ENCODE measurements at regions not wholly inside any gene's neighbourhood (a gene's known extent, or its start where the extent isn't known, plus 50 kb on each side); places are given as distances from the start of the nearest gene placed in this dataset.

GRCh38 chr1:29824511-29825273 lies 588.4 kb downstream of the PTPRU start:
- H3K9ac ChIP-seq (ENCODE audit: low read length): no peak overlapping the region
- H3K36me3 ChIP-seq (ENCODE audit: control insufficient read depth, insufficient read depth, low read length): no peaks in the 10 kb centered on the region
- no peak overlapping the region for H3K4me3 ChIP-seq (ENCODE audit: low read length)
- H3K27ac ChIP-seq (ENCODE audit: low read depth, low read length): no peak overlapping the region
- H3K27me3 ChIP-seq (ENCODE audit: control insufficient read depth, insufficient read depth, low read length): peaks cover 3% of the 10 kb centered on the region
- no peaks in the 10 kb centered on the region for H3K4me1 ChIP-seq (ENCODE audit: control insufficient read depth, insufficient read depth, low read length)

DNA sequence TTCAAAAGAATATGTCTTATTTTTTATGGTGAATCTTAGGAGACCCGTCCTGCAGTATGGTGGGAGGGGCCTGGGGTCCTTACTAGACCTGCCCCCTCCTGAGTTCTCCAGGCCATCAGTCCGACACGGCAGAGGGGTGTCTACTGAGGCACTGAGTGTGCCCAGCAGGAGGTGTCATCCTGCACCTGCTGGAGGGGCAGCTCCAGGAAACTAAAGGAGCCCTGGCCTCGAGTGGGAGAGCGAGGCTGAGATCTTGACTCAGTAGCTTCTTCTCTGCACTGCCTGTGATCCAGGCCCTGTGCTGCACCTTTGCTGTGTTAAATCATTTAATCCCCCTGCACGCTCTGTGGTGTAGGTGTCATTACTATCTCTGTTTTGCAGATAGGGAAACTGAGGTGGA lies 587.7 kb downstream of the PTPRU start:
- Histone ChIP-seq H3K36me3 (ENCODE audit: control insufficient read depth, insufficient read depth, low read length) (no peaks in the 10 kb centered on the region), H3K27ac (ENCODE audit: low read depth, low read length) (no peak overlapping the region), H3K4me1 (ENCODE audit: control insufficient read depth, insufficient read depth, low read length) (no peaks in the 10 kb centered on the region), H3K27me3 (ENCODE audit: control insufficient read depth, insufficient read depth, low read length) (peaks cover 3% of the 10 kb centered on the region), H3K4me3 (ENCODE audit: low read length) (no peak overlapping the region), H3K9ac (ENCODE audit: low read length) (no peak overlapping the region)

- H3K27ac ChIP-seq (ENCODE audit: low read depth, low read length): no peak overlapping the region
- H3K27me3 ChIP-seq (ENCODE audit: control insufficient read depth, insufficient read depth, low read length): peaks cover 3% of the 10 kb centered on the region
- H3K4me1 ChIP-seq (ENCODE audit: control insufficient read depth, insufficient read depth, low read length): no peaks in the 10 kb centered on the region
- H3K36me3 ChIP-seq (ENCODE audit: control insufficient read depth, insufficient read depth, low read length): no peaks in the 10 kb centered on the region
- no peak overlapping the region for H3K4me3 ChIP-seq (ENCODE audit: low read length)
- no peak overlapping the region for H3K9ac ChIP-seq (ENCODE audit: low read length)
Measured at GRCh38 chr1:29823561-29823960, 587.2 kb downstream of the PTPRU start.

GRCh38 chr1:29821605-29822004 lies 585.3 kb downstream of the PTPRU start:
- H3K9ac ChIP-seq (ENCODE audit: low read length): no peak overlapping the region

GRCh38 chr1:29820401-29820800 lies 584.1 kb downstream of the PTPRU start:
- Histone ChIP-seq H3K9ac (ENCODE audit: low read length) (no peak overlapping the region), H3K4me1 (ENCODE audit: control insufficient read depth, insufficient read depth, low read length) (no peaks in the 10 kb centered on the region), H3K27me3 (ENCODE audit: control insufficient read depth, insufficient read depth, low read length) (peaks cover 3% of the 10 kb centered on the region), H3K36me3 (ENCODE audit: control insufficient read depth, insufficient read depth, low read length) (no peaks in the 10 kb centered on the region), H3K27ac (ENCODE audit: low read depth, low read length) (no peak overlapping the region), H3K4me3 (ENCODE audit: low read length) (no peak overlapping the region)

More at GRCh38 chr1:29821605-29822004, 585.3 kb downstream of the PTPRU start:
- Histone ChIP-seq H3K27ac (ENCODE audit: low read depth, low read length) (no peak overlapping the region), H3K27me3 (ENCODE audit: control insufficient read depth, insufficient read depth, low read length) (peaks cover 3% of the 10 kb centered on the region), H3K36me3 (ENCODE audit: control insufficient read depth, insufficient read depth, low read length) (no peaks in the 10 kb centered on the region), H3K4me3 (ENCODE audit: low read length) (no peak overlapping the region), H3K4me1 (ENCODE audit: control insufficient read depth, insufficient read depth, low read length) (no peaks in the 10 kb centered on the region)

GRCh38 chr1:29812408-29813135 lies 576.2 kb downstream of the PTPRU start:
- Histone ChIP-seq H3K4me1 (ENCODE audit: control insufficient read depth, insufficient read depth, low read length) (no peaks in the 10 kb centered on the region), H3K27ac (ENCODE audit: low read depth, low read length) (no peak overlapping the region)

DNA sequence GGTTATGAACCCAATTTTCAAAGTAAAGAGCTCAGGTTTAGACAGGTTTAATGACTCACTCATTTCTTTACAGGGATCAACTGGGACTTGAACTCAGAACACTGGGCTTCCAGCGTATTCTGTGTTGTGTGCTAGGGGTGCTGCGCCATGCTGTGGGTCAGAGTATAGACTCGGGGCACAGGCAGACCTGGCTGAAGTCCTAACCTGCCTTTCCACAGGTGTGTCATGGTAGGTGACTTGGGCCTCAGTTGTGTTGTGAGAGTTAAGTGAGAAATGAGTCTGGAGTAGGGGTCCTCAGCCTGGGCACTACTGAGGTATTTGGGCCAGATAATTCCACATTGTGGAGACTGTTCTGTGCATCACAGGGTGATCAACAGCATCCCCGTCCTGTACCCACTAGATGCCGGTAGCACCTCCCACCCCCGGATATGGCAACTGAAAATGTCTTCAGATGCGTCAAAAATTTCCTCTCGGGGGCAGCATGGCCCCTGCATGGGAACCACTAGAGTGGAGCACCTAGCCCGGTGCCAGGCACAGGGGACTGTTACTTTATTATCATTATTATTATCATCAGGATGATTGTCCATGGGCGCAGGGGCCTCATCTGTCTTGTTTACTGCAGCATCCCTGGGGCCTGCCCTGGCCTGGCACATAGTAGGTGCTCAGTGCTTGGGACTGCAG lies 575.5 kb downstream of the PTPRU start:
- H3K36me3 ChIP-seq (ENCODE audit: control insufficient read depth, insufficient read depth, low read length): no peaks in the 10 kb centered on the region
- no peaks in the 10 kb centered on the region for H3K4me1 ChIP-seq (ENCODE audit: control insufficient read depth, insufficient read depth, low read length)
- no peak overlapping the region for H3K9ac ChIP-seq (ENCODE audit: low read length)
- H3K4me3 ChIP-seq (ENCODE audit: low read length): no peak overlapping the region
- H3K27ac ChIP-seq (ENCODE audit: low read depth, low read length): no peak overlapping the region
- no peaks in the 10 kb centered on the region for H3K27me3 ChIP-seq (ENCODE audit: control insufficient read depth, insufficient read depth, low read length)

More at GRCh38 chr1:29812408-29813135, 576.2 kb downstream of the PTPRU start:
- Histone ChIP-seq H3K36me3 (ENCODE audit: control insufficient read depth, insufficient read depth, low read length) (no peaks in the 10 kb centered on the region), H3K9ac (ENCODE audit: low read length) (no peak overlapping the region), H3K27me3 (ENCODE audit: control insufficient read depth, insufficient read depth, low read length) (no peaks in the 10 kb centered on the region), H3K4me3 (ENCODE audit: low read length) (no peak overlapping the region)

- Histone ChIP-seq H3K9ac (ENCODE audit: low read length) (no peak overlapping the region), H3K36me3 (ENCODE audit: control insufficient read depth, insufficient read depth, low read length) (no peaks in the 10 kb centered on the region), H3K4me3 (ENCODE audit: low read length) (no peak overlapping the region), H3K27me3 (ENCODE audit: control insufficient read depth, insufficient read depth, low read length) (no peaks in the 10 kb centered on the region), H3K4me1 (ENCODE audit: control insufficient read depth, insufficient read depth, low read length) (no peaks in the 10 kb centered on the region), H3K27ac (ENCODE audit: low read depth, low read length) (no peak overlapping the region)
Measured at GRCh38 chr1:29811247-29811646, 574.9 kb downstream of the PTPRU start.

DNA sequence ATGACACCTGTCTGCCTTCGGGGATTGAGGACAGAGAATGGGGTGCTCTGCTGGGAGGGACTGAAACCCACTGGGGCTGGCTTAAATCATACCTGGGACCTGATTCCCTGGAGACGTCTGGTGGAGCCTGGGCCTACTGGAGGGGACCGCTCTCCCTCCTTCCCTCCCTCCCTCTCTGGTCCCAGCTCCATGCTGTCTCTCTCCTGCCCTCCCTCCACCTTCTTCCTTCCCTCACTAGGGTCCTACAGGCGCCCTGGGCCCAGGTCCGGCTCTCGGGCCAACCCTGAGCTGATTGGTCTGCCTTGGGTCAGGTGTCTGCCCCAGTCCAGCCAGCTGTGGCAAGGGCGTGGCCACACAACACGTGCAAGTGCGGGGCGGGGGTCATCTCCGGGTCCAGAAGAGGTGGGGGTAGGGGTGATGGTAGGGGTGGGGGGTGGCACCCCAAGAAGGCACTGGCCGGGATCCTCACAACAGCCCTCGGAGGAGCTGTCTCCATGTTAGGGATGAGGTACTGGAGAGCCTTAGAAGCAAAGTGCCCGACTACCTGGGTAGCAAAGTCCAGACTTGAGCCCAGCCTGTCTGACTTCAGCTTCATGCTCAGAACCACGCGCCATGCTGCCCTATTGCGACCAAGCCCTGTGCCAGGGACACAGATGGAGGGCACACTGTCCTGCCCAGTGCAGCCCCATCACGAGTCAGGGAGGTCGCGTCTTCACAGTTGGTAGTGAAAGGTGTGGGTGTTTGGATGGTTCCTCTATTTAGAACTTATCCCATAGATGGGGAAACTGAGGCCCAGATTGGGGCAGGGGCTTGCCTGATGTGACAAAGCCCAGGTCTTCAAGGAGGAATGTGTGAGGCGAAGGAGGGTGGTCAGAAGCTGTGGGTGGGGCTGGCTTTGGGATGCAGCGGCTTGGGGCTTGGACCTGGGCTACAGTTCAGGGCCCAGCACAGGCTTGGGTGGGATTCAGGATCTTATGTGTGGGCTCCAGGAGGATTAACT lies 574.1 kb downstream of the PTPRU start:
- H3K36me3 ChIP-seq (ENCODE audit: control insufficient read depth, insufficient read depth, low read length): no peaks in the 10 kb centered on the region
- H3K4me3 ChIP-seq (ENCODE audit: low read length): no peak overlapping the region
- H3K27me3 ChIP-seq (ENCODE audit: control insufficient read depth, insufficient read depth, low read length): no peaks in the 10 kb centered on the region
- no peak overlapping the region for H3K9ac ChIP-seq (ENCODE audit: low read length)
- H3K4me1 ChIP-seq (ENCODE audit: control insufficient read depth, insufficient read depth, low read length): no peaks in the 10 kb centered on the region
- no peak overlapping the region for H3K27ac ChIP-seq (ENCODE audit: low read depth, low read length)

- Histone ChIP-seq H3K27me3 (ENCODE audit: control insufficient read depth, insufficient read depth, low read length) (no peaks in the 10 kb centered on the region), H3K9ac (ENCODE audit: low read length) (no peak overlapping the region), H3K4me3 (ENCODE audit: low read length) (no peak overlapping the region), H3K36me3 (ENCODE audit: control insufficient read depth, insufficient read depth, low read length) (no peaks in the 10 kb centered on the region), H3K27ac (ENCODE audit: low read depth, low read length) (no peak overlapping the region), H3K4me1 (ENCODE audit: control insufficient read depth, insufficient read depth, low read length) (no peaks in the 10 kb centered on the region)
Measured at GRCh38 chr1:29809446-29810120, 573.3 kb downstream of the PTPRU start.

GRCh38 chr1:29808141-29808995 lies 572.0 kb downstream of the PTPRU start:
- Histone ChIP-seq H3K4me1 (ENCODE audit: control insufficient read depth, insufficient read depth, low read length) (no peaks in the 10 kb centered on the region), H3K36me3 (ENCODE audit: control insufficient read depth, insufficient read depth, low read length) (no peaks in the 10 kb centered on the region), H3K4me3 (ENCODE audit: low read length) (no peak overlapping the region), H3K27me3 (ENCODE audit: control insufficient read depth, insufficient read depth, low read length) (no peaks in the 10 kb centered on the region), H3K27ac (ENCODE audit: low read depth, low read length) (no peak overlapping the region), H3K9ac (ENCODE audit: low read length) (no peak overlapping the region)
